CD14-positive monocyte (primary cell): ENCODE measurements at regions not wholly inside any gene's neighbourhood (a gene's known extent, or its start where the extent isn't known, plus 50 kb on each side); places are given as distances from the start of the nearest gene placed in this dataset.

Experiments used
- DNase-seq, 3 donors: peaks; one replicate each; pipeline ENCODE4 v3.0.0-alpha.2; 2011 to 2022
- H2AFZ ChIP-seq: 2 replicates; pipeline ENCODE4 v1.6.0; 2012; ENCODE audit warnings: mild to moderate bottlenecking, low read depth, low read length, inconsistent platforms; ENCODE audit not compliant: insufficient read depth, poor library complexity, severe bottlenecking
- H3K27ac ChIP-seq, 2 donors: 1 replicate in 1 of 2; 2 replicates in 1 of 2; pipeline ENCODE4 v1.5.1; 2012 to 2013; ENCODE audit warnings: low read length in 2 of 2, control low read depth in 1 of 2, inconsistent platforms in 1 of 2, low read depth in 1 of 2, mild to moderate bottlenecking in 1 of 2
- H3K27me3 ChIP-seq, 2 donors: one replicate each; pipeline versions ENCODE4 v1.6.0 to v1.6.1; 2011 to 2013; ENCODE audit warnings: low read length in 2 of 2; ENCODE audit not compliant: control insufficient read depth in 2 of 2, insufficient read depth in 2 of 2
- H3K36me3 ChIP-seq, 2 donors: replicated peaks in 1 of 2; 1 replicate in 1 of 2; 2 replicates in 1 of 2; pipeline versions ENCODE4 v1.5.1 to v1.6.1; 2012 to 2013; ENCODE audit warnings: low read length in 2 of 2, control low read depth in 1 of 2, inconsistent platforms in 1 of 2, mild to moderate bottlenecking in 1 of 2; ENCODE audit not compliant: insufficient read depth in 2 of 2, control insufficient read depth in 1 of 2
- H3K4me1 ChIP-seq, 2 donors: 1 replicate in 1 of 2; 2 replicates in 1 of 2; pipeline versions ENCODE4 v1.5.1 to v1.6.1; 2012 to 2013; ENCODE audit warnings: low read length in 2 of 2, control low read depth in 1 of 2, inconsistent platforms in 1 of 2, mild to moderate bottlenecking in 1 of 2, moderate library complexity in 1 of 2; ENCODE audit not compliant: insufficient read depth in 2 of 2, control insufficient read depth in 1 of 2
- H3K4me2 ChIP-seq: replicated peaks from 2 replicates; pipeline ENCODE3; 2012; ENCODE audit warnings: low read length, moderate library complexity, mild to moderate bottlenecking; ENCODE audit not compliant: poor library complexity, severe bottlenecking; ENCODE audit errors: extremely low read depth
- H3K4me3 ChIP-seq, 3 experiments: fragments of 200-600 bp in 1 of 3; sonication (generic) in 1 of 3; replicated peaks in 1 of 3; 1 replicate in 2 of 3; 2 replicates in 1 of 3; pipeline ENCODE4 v1.5.1; 2011 to 2013; ENCODE audit warnings: low read length in 3 of 3, mild to moderate bottlenecking in 3 of 3, control low read depth in 2 of 3, low read depth in 2 of 3, inconsistent platforms in 1 of 3, moderate library complexity in 1 of 3
- H3K79me2 ChIP-seq: 2 replicates; pipeline ENCODE4 v1.6.0; 2012; ENCODE audit warnings: mild to moderate bottlenecking, control low read depth, inconsistent platforms, low read length, moderate library complexity; ENCODE audit not compliant: insufficient read depth
- H3K9ac ChIP-seq: 2 replicates; pipeline ENCODE4 v1.6.0; 2017; ENCODE audit warnings: low read length, mild to moderate bottlenecking; ENCODE audit not compliant: insufficient read depth, poor library complexity, severe bottlenecking
- H3K9me3 ChIP-seq, 2 donors: replicated peaks in 1 of 2; 1 replicate in 1 of 2; 2 replicates in 1 of 2; pipeline versions ENCODE4 v1.5.1 to v1.6.1; 2012 to 2013; ENCODE audit warnings: low read length in 2 of 2, control low read depth in 1 of 2; ENCODE audit not compliant: control insufficient read depth in 1 of 2, insufficient read depth in 1 of 2
- H4K20me1 ChIP-seq: 2 replicates; pipeline ENCODE4 v1.6.0; 2012; ENCODE audit warnings: mild to moderate bottlenecking, low read length, control low read depth, moderate library complexity; ENCODE audit not compliant: insufficient read depth
- H3K27ac Mint-ChIP-seq, 7 donors: one replicate each; pipeline ENCODE4 v1.8.0; 2020; ENCODE audit warnings: mild to moderate bottlenecking in 7 of 7, mixed read lengths in 7 of 7, moderate library complexity in 6 of 7, inconsistent platforms in 2 of 7
- H3K27me3 Mint-ChIP-seq, 3 donors: one replicate each; pipeline ENCODE4 v1.8.0; 2021 to 2022; ENCODE audit warnings: low read depth in 3 of 3, mild to moderate bottlenecking in 3 of 3, mixed read lengths in 3 of 3, moderate library complexity in 3 of 3, inconsistent platforms in 1 of 3
- H3K36me3 Mint-ChIP-seq, 2 donors: one replicate each; pipeline ENCODE4 v1.8.0; 2020; ENCODE audit warnings: mixed read lengths in 2 of 2, inconsistent platforms in 1 of 2, mild to moderate bottlenecking in 1 of 2
- H3K4me1 Mint-ChIP-seq: one replicate; pipeline ENCODE4 v1.8.0; 2020; ENCODE audit warnings: mild to moderate bottlenecking, mixed read lengths
- H3K4me3 Mint-ChIP-seq, 2 donors: one replicate each; pipeline ENCODE4 v1.8.0; 2020; ENCODE audit warnings: mild to moderate bottlenecking in 2 of 2, mixed read lengths in 2 of 2, moderate library complexity in 1 of 2
- H3K9me3 Mint-ChIP-seq, 7 donors: one replicate each; pipeline ENCODE4 v1.8.0; 2020 to 2022; ENCODE audit warnings: mixed read lengths in 7 of 7, mild to moderate bottlenecking in 6 of 7, moderate library complexity in 6 of 7, inconsistent platforms in 2 of 7
- CTCF ChIP-seq: fragments of 200-600 bp; IDR thresholded peaks from one replicate; pipeline ENCODE4 v1.8.0; 2022; ENCODE audit warnings: antibody characterized with exemption, mild to moderate bottlenecking
- WGBS: methylation state at CpG from one replicate; pipeline ENCODE4 v1.1.5; 2013; ENCODE audit warnings: missing lambda C conversion rate; ENCODE audit not compliant: insufficient coverage; 5-methylcytosine and 5-hydroxymethylcytosine counted together
- intact Hi-C, 2 donors: fragments of 100-400 bp; cut with micrococcal nuclease; formaldehyde crosslinking; loops; one replicate each; pipeline versions ENCODE4 v1.15.0 to v1.15.1; 2023

- Histone ChIP-seq H3K9ac (no peak overlapping the region), H4K20me1 (no peaks in the 10 kb centered on the region), H3K27me3 (no peaks in the 10 kb centered on the region), H2AFZ (no peak overlapping the region), H3K36me3 (no peaks in the 10 kb centered on the region), H3K4me2 (no peak overlapping the region), H3K27ac (no peak overlapping the region), H3K4me1 (no peaks in the 10 kb centered on the region), H3K4me3 (no peak overlapping the region), H3K79me2 (no peaks in the 10 kb centered on the region), H3K9me3 (no peaks in the 10 kb centered on the region)
- no peaks in the 10 kb centered on the region for H3K36me3 Mint-ChIP-seq
- no peak overlapping the region for H3K4me3 Mint-ChIP-seq
- H3K27ac Mint-ChIP-seq, result no peak overlapping the region
- H3K27me3 Mint-ChIP-seq, result no peaks in the 10 kb centered on the region
- intact Hi-C loops, result no loop called here
- DNase-seq, result no peak
- peaks cover 0 to 4% (median 1%) of the 10 kb centered on the region in 7 donors for H3K9me3 Mint-ChIP-seq
- no peak for TF ChIP-seq CTCF
- H3K4me1 Mint-ChIP-seq, result no peaks in the 10 kb centered on the region
Observed at GRCh38 chr5:144941004-144941403, 770.3 kb downstream of the KCTD16 start.

- no peak overlapping the region for H2AFZ ChIP-seq
- Mint-ChIP-seq H3K9me3 (peaks cover 0 to 3% (median 1%) of the 10 kb centered on the region in 7 donors), H3K27me3 (no peaks in the 10 kb centered on the region), H3K4me1 (no peaks in the 10 kb centered on the region), H3K27ac (no peak overlapping the region), H3K4me3 (no peak overlapping the region), H3K36me3 (no peaks in the 10 kb centered on the region)
- no peak overlapping the region for H3K27ac ChIP-seq
- no peaks in the 10 kb centered on the region for H3K79me2 ChIP-seq
- 100% methylated on average over 1 of the region's 1 CpG for WGBS
- no peaks in the 10 kb centered on the region for H3K9me3 ChIP-seq
- no peak overlapping the region for H3K4me2 ChIP-seq
- H3K4me1 ChIP-seq, result no peaks in the 10 kb centered on the region
- H4K20me1 ChIP-seq, result no peaks in the 10 kb centered on the region
- intact Hi-C loops, result no loop called here
- H3K27me3 ChIP-seq, result no peaks in the 10 kb centered on the region
- no peaks in the 10 kb centered on the region for H3K36me3 ChIP-seq
- H3K9ac ChIP-seq, result no peak overlapping the region
- TF ChIP-seq CTCF, result no peak
- no peak for DNase-seq
- H3K4me3 ChIP-seq, result no peak overlapping the region
Observed at GRCh38 chr5:144918371-144918770, 747.7 kb downstream of the KCTD16 start.
